GM23338 (cell line): ENCODE measurements at regions not wholly inside any gene's neighbourhood (a gene's known extent, or its start where the extent isn't known, plus 50 kb on each side); places are given as distances from the start of the nearest gene placed in this dataset.

Experiments used
- ATAC-seq: fragments of 200-7000 bp; cut with Tn5 transposase; 3 replicates; pipeline ENCODE4 v1.9.1; 2020
- DNase-seq: peaks from one replicate; pipeline ENCODE4 v3.0.0-alpha.2; 2015; ENCODE audit warnings: low spot score
- H2AFZ ChIP-seq: fragments of 200-600 bp; sonication (generic); 2 replicates; pipeline ENCODE4 v1.8.0; 2016; ENCODE audit warnings: antibody characterized with exemption, mild to moderate bottlenecking, moderate library complexity
- H3F3A ChIP-seq: fragments of 200-600 bp; sonication (generic); replicated peaks from 2 replicates; pipeline ENCODE4 v1.8.0; 2017; ENCODE audit warnings: antibody characterized with exemption, mixed run types, low read depth
- H3K27ac ChIP-seq: fragments of 200-600 bp; sonication (generic); 2 replicates; pipeline ENCODE4 v1.6.1; 2016; ENCODE audit warnings: low read depth
- H3K27me3 ChIP-seq: fragments of 200-600 bp; sonication (generic); 2 replicates; pipeline ENCODE4 v1.8.0; 2016; ENCODE audit warnings: mild to moderate bottlenecking, mixed run types, moderate library complexity; ENCODE audit not compliant: insufficient read depth
- H3K36me3 ChIP-seq: fragments of 200-600 bp; sonication (generic); 2 replicates; pipeline ENCODE4 v1.8.0; 2016; ENCODE audit warnings: mild to moderate bottlenecking; ENCODE audit not compliant: insufficient read depth
- H3K4me1 ChIP-seq: fragments of 200-600 bp; sonication (generic); 2 replicates; pipeline ENCODE4 v1.8.0; 2016; ENCODE audit warnings: mild to moderate bottlenecking, moderate library complexity; ENCODE audit not compliant: insufficient read depth
- H3K4me2 ChIP-seq: fragments of 200-600 bp; sonication (generic); 2 replicates; pipeline ENCODE4 v1.7.1; 2017; ENCODE audit warnings: mixed run types
- H3K4me3 ChIP-seq: fragments of 200-600 bp; sonication (generic); 2 replicates; pipeline ENCODE4 v1.6.1; 2016; ENCODE audit warnings: mixed run types
- H3K79me2 ChIP-seq: fragments of 200-600 bp; sonication (generic); replicated peaks from 2 replicates; pipeline ENCODE4 v1.8.0; 2017; ENCODE audit warnings: mild to moderate bottlenecking; ENCODE audit not compliant: insufficient read depth
- H3K9me2 ChIP-seq: fragments of 200-600 bp; sonication (generic); 2 replicates; pipeline ENCODE4 v1.8.0; 2017; ENCODE audit not compliant: insufficient read depth
- H4K20me1 ChIP-seq: fragments of 200-600 bp; sonication (generic); replicated peaks from 2 replicates; pipeline ENCODE4 v1.8.0; 2017; ENCODE audit warnings: mild to moderate bottlenecking; ENCODE audit not compliant: insufficient read depth
- H3K27ac Mint-ChIP-seq: 2 replicates; pipeline ENCODE4 v1.8.0; 2020; ENCODE audit warnings: inconsistent platforms, mild to moderate bottlenecking, moderate library complexity, mixed read lengths
- H3K27me3 Mint-ChIP-seq: 3 replicates; pipeline ENCODE4 v1.8.0; 2022; ENCODE audit warnings: low read depth, mild to moderate bottlenecking, moderate library complexity, mixed read lengths, inconsistent platforms; ENCODE audit not compliant: insufficient read depth, poor library complexity
- H3K36me3 Mint-ChIP-seq: 3 replicates; pipeline ENCODE4 v1.8.0; 2021; ENCODE audit warnings: low read depth, mild to moderate bottlenecking, inconsistent platforms, moderate library complexity, mixed read lengths
- H3K4me1 Mint-ChIP-seq: 3 replicates; pipeline ENCODE4 v1.8.0; 2020; ENCODE audit warnings: mild to moderate bottlenecking, inconsistent platforms, mixed read lengths
- H3K4me3 Mint-ChIP-seq: 3 replicates; pipeline ENCODE4 v1.8.0; 2021; ENCODE audit warnings: moderate library complexity, mild to moderate bottlenecking, inconsistent platforms, mixed read lengths
- H3K9me3 Mint-ChIP-seq: 3 replicates; pipeline ENCODE4 v1.8.0; 2020; ENCODE audit warnings: moderate library complexity, mild to moderate bottlenecking, inconsistent platforms, mixed read lengths
- CREB1 ChIP-seq: fragments of 250-450 bp; sonication (Bioruptor Pico); IDR thresholded peaks from 2 replicates; pipeline ENCODE4 v1.5.0; 2020; ENCODE audit warnings: low read depth, mild to moderate bottlenecking, moderate library complexity
- EZH2phosphoT487 ChIP-seq: fragments of 200-600 bp; sonication (generic); IDR thresholded peaks from one replicate; pipeline ENCODE4 v1.8.1; 2018; ENCODE audit warnings: antibody characterized with exemption; ENCODE audit not compliant: unreplicated experiment
- JUNB ChIP-seq: IDR thresholded peaks from one replicate; pipeline ENCODE4 v1.6.1; 2016; ENCODE audit warnings: antibody characterized with exemption; ENCODE audit not compliant: unreplicated experiment
- STAT1 ChIP-seq: IDR thresholded peaks from one replicate; pipeline ENCODE4 v1.6.1; 2016; ENCODE audit warnings: antibody characterized with exemption; ENCODE audit not compliant: unreplicated experiment
- ZNF114 ChIP-seq: fragments of 250-450 bp; sonication (Bioruptor Pico); IDR thresholded peaks from 2 replicates; pipeline ENCODE4 v1.5.0; 2020; ENCODE audit warnings: mild to moderate bottlenecking, moderate library complexity
- TF ChIP-seq, protein P1 (sequence below): fragments of 250-450 bp; sonication (Bioruptor Pico); IDR thresholded peaks from 2 replicates; pipeline ENCODE4 v1.5.0; 2020; ENCODE audit warnings: mild to moderate bottlenecking, moderate library complexity
- TF ChIP-seq, protein P2 (sequence below): IDR thresholded peaks from one replicate; pipeline ENCODE4 v1.6.1; 2018; ENCODE audit warnings: antibody characterized with exemption; ENCODE audit not compliant: unreplicated experiment
- TF ChIP-seq, protein P3 (sequence below), 2 experiments: fragments of 200-600 bp in 1 of 2; sonication (generic) in 1 of 2; conservative IDR thresholded peaks; 2 replicates each; pipeline versions ENCODE4 v1.5.1 to v1.6.1; 2016 to 2017; ENCODE audit warnings: antibody characterized with exemption in 2 of 2, low read depth in 2 of 2, mild to moderate bottlenecking in 2 of 2, moderate library complexity in 1 of 2
- TF ChIP-seq, protein P4 (sequence below): IDR thresholded peaks from 2 replicates; pipeline ENCODE4 v1.6.1; 2016; ENCODE audit warnings: antibody characterized with exemption

DNA sequence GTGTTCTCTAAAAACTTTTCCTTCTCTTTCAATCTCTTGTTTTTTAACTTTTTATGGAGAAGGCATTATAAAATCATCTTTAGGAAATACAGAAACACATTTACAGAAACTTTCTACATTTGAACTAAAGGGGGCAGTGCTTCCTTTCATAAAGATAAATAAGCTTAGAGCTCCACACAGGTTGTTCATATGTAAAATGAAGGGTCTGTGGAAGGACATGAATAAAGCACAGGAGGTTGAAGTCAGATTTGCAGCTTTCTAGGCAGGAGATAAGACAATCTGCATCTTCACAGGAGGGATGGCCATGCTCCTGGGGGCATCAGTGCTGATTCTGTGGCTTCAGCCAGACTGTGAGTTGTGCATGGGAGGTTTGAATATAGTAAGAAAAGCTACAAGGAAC is 426.0 kb downstream of the DAD1 start:
- Mint-ChIP-seq H3K27ac (no peak overlapping the region), H3K4me3 (no peak overlapping the region), H3K36me3 (no peaks in the 10 kb centered on the region), H3K4me1 (peaks cover 33% of the 10 kb centered on the region), H3K27me3 (peaks cover 2% of the 10 kb centered on the region), H3K9me3 (no peaks in the 10 kb centered on the region)
- no peak overlapping the region for H3K27ac ChIP-seq
- H3K9me2 ChIP-seq, result peaks cover 3% of the 10 kb centered on the region; the same call in 1 of the 2 replicates
- peaks cover 20% of the 10 kb centered on the region; the same call in 1 of the 2 replicates for H3K4me1 ChIP-seq
- no peaks in the 10 kb centered on the region for H4K20me1 ChIP-seq
- DNase-seq, result peak; percentile 66
- TF ChIP-seq CREB1 (CRISPR knock-in tag) (no peak), EZH2phosphoT487 (no peak), ZNF114 (no peak), JUNB (no peak), STAT1 (no peak)
- TF ChIP-seq, protein P1, sequence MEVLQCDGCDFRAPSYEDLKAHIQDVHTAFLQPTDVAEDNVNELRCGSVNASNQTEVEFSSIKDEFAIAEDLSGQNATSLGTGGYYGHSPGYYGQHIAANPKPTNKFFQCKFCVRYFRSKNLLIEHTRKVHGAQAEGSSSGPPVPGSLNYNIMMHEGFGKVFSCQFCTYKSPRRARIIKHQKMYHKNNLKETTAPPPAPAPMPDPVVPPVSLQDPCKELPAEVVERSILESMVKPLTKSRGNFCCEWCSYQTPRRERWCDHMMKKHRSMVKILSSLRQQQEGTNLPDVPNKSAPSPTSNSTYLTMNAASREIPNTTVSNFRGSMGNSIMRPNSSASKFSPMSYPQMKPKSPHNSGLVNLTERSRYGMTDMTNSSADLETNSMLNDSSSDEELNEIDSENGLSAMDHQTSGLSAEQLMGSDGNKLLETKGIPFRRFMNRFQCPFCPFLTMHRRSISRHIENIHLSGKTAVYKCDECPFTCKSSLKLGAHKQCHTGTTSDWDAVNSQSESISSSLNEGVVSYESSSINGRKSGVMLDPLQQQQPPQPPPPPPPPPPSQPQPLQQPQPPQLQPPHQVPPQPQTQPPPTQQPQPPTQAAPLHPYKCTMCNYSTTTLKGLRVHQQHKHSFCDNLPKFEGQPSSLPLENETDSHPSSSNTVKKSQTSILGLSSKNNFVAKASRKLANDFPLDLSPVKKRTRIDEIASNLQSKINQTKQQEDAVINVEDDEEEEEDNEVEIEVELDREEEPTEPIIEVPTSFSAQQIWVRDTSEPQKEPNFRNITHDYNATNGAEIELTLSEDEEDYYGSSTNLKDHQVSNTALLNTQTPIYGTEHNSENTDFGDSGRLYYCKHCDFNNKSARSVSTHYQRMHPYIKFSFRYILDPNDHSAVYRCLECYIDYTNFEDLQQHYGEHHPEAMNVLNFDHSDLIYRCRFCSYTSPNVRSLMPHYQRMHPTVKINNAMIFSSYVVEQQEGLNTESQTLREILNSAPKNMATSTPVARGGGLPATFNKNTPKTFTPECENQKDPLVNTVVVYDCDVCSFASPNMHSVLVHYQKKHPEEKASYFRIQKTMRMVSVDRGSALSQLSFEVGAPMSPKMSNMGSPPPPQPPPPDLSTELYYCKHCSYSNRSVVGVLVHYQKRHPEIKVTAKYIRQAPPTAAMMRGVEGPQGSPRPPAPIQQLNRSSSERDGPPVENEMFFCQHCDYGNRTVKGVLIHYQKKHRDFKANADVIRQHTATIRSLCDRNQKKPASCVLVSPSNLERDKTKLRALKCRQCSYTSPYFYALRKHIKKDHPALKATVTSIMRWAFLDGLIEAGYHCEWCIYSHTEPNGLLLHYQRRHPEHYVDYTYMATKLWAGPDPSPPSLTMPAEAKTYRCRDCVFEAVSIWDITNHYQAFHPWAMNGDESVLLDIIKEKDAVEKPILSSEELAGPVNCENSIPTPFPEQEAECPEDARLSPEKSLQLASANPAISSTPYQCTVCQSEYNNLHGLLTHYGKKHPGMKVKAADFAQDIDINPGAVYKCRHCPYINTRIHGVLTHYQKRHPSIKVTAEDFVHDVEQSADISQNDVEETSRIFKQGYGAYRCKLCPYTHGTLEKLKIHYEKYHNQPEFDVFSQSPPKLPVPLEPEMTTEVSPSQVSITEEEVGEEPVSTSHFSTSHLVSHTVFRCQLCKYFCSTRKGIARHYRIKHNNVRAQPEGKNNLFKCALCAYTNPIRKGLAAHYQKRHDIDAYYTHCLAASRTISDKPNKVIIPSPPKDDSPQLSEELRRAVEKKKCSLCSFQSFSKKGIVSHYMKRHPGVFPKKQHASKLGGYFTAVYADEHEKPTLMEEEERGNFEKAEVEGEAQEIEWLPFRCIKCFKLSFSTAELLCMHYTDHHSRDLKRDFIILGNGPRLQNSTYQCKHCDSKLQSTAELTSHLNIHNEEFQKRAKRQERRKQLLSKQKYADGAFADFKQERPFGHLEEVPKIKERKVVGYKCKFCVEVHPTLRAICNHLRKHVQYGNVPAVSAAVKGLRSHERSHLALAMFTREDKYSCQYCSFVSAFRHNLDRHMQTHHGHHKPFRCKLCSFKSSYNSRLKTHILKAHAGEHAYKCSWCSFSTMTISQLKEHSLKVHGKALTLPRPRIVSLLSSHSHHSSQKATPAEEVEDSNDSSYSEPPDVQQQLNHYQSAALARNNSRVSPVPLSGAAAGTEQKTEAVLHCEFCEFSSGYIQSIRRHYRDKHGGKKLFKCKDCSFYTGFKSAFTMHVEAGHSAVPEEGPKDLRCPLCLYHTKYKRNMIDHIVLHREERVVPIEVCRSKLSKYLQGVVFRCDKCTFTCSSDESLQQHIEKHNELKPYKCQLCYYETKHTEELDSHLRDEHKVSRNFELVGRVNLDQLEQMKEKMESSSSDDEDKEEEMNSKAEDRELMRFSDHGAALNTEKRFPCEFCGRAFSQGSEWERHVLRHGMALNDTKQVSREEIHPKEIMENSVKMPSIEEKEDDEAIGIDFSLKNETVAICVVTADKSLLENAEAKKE (CRISPR knock-in tag), result 0 out of 2 replicates have a peak, but pooled peaks have one; percentile 17
- TF ChIP-seq, protein P2, sequence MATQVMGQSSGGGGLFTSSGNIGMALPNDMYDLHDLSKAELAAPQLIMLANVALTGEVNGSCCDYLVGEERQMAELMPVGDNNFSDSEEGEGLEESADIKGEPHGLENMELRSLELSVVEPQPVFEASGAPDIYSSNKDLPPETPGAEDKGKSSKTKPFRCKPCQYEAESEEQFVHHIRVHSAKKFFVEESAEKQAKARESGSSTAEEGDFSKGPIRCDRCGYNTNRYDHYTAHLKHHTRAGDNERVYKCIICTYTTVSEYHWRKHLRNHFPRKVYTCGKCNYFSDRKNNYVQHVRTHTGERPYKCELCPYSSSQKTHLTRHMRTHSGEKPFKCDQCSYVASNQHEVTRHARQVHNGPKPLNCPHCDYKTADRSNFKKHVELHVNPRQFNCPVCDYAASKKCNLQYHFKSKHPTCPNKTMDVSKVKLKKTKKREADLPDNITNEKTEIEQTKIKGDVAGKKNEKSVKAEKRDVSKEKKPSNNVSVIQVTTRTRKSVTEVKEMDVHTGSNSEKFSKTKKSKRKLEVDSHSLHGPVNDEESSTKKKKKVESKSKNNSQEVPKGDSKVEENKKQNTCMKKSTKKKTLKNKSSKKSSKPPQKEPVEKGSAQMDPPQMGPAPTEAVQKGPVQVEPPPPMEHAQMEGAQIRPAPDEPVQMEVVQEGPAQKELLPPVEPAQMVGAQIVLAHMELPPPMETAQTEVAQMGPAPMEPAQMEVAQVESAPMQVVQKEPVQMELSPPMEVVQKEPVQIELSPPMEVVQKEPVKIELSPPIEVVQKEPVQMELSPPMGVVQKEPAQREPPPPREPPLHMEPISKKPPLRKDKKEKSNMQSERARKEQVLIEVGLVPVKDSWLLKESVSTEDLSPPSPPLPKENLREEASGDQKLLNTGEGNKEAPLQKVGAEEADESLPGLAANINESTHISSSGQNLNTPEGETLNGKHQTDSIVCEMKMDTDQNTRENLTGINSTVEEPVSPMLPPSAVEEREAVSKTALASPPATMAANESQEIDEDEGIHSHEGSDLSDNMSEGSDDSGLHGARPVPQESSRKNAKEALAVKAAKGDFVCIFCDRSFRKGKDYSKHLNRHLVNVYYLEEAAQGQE, result no peak
- TF ChIP-seq, protein P3, sequence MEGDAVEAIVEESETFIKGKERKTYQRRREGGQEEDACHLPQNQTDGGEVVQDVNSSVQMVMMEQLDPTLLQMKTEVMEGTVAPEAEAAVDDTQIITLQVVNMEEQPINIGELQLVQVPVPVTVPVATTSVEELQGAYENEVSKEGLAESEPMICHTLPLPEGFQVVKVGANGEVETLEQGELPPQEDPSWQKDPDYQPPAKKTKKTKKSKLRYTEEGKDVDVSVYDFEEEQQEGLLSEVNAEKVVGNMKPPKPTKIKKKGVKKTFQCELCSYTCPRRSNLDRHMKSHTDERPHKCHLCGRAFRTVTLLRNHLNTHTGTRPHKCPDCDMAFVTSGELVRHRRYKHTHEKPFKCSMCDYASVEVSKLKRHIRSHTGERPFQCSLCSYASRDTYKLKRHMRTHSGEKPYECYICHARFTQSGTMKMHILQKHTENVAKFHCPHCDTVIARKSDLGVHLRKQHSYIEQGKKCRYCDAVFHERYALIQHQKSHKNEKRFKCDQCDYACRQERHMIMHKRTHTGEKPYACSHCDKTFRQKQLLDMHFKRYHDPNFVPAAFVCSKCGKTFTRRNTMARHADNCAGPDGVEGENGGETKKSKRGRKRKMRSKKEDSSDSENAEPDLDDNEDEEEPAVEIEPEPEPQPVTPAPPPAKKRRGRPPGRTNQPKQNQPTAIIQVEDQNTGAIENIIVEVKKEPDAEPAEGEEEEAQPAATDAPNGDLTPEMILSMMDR (conservative IDR thresholded peaks at IDR 0.05; ENCODE audit: low read depth in 2 of 2), result peak; percentile 36 to 69
- TF ChIP-seq, protein P4, sequence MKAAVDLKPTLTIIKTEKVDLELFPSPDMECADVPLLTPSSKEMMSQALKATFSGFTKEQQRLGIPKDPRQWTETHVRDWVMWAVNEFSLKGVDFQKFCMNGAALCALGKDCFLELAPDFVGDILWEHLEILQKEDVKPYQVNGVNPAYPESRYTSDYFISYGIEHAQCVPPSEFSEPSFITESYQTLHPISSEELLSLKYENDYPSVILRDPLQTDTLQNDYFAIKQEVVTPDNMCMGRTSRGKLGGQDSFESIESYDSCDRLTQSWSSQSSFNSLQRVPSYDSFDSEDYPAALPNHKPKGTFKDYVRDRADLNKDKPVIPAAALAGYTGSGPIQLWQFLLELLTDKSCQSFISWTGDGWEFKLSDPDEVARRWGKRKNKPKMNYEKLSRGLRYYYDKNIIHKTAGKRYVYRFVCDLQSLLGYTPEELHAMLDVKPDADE, result no peak
- H3K4me2 ChIP-seq, result no peak overlapping the region
- peak; percentile 83 for ATAC-seq
- no peak overlapping the region for H3K4me3 ChIP-seq
- no peaks in the 10 kb centered on the region for H3K36me3 ChIP-seq
- H3K27me3 ChIP-seq, result no peaks in the 10 kb centered on the region
- H2AFZ ChIP-seq, result no peak overlapping the region
- H3F3A ChIP-seq, result no peaks in the 10 kb centered on the region
- H3K79me2 ChIP-seq, result no peaks in the 10 kb centered on the region
